Liver (tissue), 8 donors: ENCODE measurements at regions not wholly inside any gene's neighbourhood (a gene's known extent, or its start where the extent isn't known, plus 50 kb on each side); places are given as distances from the start of the nearest gene placed in this dataset.

Experiments used
- DNase-seq: peaks from one replicate; pipeline ENCODE4 v3.0.0-alpha.2; 2017; ENCODE audit warnings: low spot score
- H3K27ac ChIP-seq, 2 donors: one replicate each; pipeline ENCODE4 v1.7.0; 2013; ENCODE audit warnings: inconsistent platforms in 2 of 2, low read length in 2 of 2, control low read depth in 1 of 2, low read depth in 1 of 2, mild to moderate bottlenecking in 1 of 2
- H3K27me3 ChIP-seq, 4 donors: one replicate each; pipeline versions ENCODE4 v1.6.1 to v1.7.0; 2013; ENCODE audit warnings: low read length in 3 of 4, inconsistent platforms in 1 of 4, mild to moderate bottlenecking in 1 of 4, moderate library complexity in 1 of 4; ENCODE audit not compliant: control insufficient read depth in 4 of 4, insufficient read depth in 4 of 4
- H3K36me3 ChIP-seq, 4 donors: one replicate each; pipeline versions ENCODE4 v1.6.1 to v1.7.0; 2013; ENCODE audit warnings: low read length in 3 of 4, mild to moderate bottlenecking in 3 of 4, low read depth in 1 of 4, moderate library complexity in 1 of 4; ENCODE audit not compliant: control insufficient read depth in 4 of 4, insufficient read depth in 3 of 4
- H3K4me1 ChIP-seq, 4 donors: one replicate each; pipeline versions ENCODE4 v1.6.1 to v1.7.0; 2013; ENCODE audit warnings: low read length in 3 of 4, mild to moderate bottlenecking in 3 of 4, moderate library complexity in 1 of 4; ENCODE audit not compliant: control insufficient read depth in 4 of 4, insufficient read depth in 4 of 4
- H3K4me3 ChIP-seq, 3 donors: one replicate each; pipeline versions ENCODE4 v1.6.1 to v1.7.0; 2013; ENCODE audit warnings: low read length in 3 of 3, control low read depth in 1 of 3, low read depth in 1 of 3, mild to moderate bottlenecking in 1 of 3
- H3K9ac ChIP-seq, 2 donors: one replicate each; pipeline ENCODE4 v1.7.0; 2013; ENCODE audit warnings: low read length in 2 of 2, mild to moderate bottlenecking in 2 of 2, moderate library complexity in 2 of 2, control low read depth in 1 of 2, low read depth in 1 of 2
- H3K9me3 ChIP-seq, 4 donors: one replicate each; pipeline versions ENCODE4 v1.6.1 to v1.7.0; 2013; ENCODE audit warnings: low read length in 3 of 4; ENCODE audit not compliant: control insufficient read depth in 4 of 4
- ATF3 ChIP-seq: IDR thresholded peaks from 2 replicates; pipeline ENCODE4 v1.6.1; 2016; ENCODE audit warnings: antibody characterized with exemption
- CTCF ChIP-seq: fragments of 150-350 bp; IDR thresholded peaks from 2 replicates; pipeline ENCODE4 v1.5.1; 2017; ENCODE audit warnings: improper control_type of control experiment, low read depth, low read length; ENCODE audit not compliant: missing input control
- EGR1 ChIP-seq, 2 donors: IDR thresholded peaks; 2 replicates each; pipeline ENCODE4 v1.6.1; 2016 to 2018; ENCODE audit warnings: antibody characterized with exemption in 2 of 2, low read depth in 2 of 2
- FOXA1 ChIP-seq: IDR thresholded peaks from 2 replicates; pipeline ENCODE4 v1.6.1; 2016; ENCODE audit warnings: antibody characterized with exemption
- FOXA2 ChIP-seq: IDR thresholded peaks from 2 replicates; pipeline ENCODE4 v1.6.1; 2016; ENCODE audit warnings: antibody characterized with exemption
- GABPA ChIP-seq, 2 donors: IDR thresholded peaks in 1 of 2; conservative IDR thresholded peaks in 1 of 2; 2 replicates each; pipeline ENCODE4 v1.6.1; 2016; ENCODE audit warnings: antibody characterized with exemption in 2 of 2, mild to moderate bottlenecking in 1 of 2, moderate library complexity in 1 of 2
- HNF4A ChIP-seq, 2 donors: conservative IDR thresholded peaks; 2 replicates each; pipeline ENCODE4 v1.6.1; 2016; ENCODE audit warnings: antibody characterized with exemption in 2 of 2, mild to moderate bottlenecking in 2 of 2
- HNF4G ChIP-seq: IDR thresholded peaks from 2 replicates; pipeline ENCODE4 v1.6.1; 2016; ENCODE audit warnings: antibody characterized with exemption
- JUND ChIP-seq, 2 donors: IDR thresholded peaks; 2 replicates each; pipeline ENCODE4 v1.6.1; 2016; ENCODE audit warnings: antibody characterized with exemption in 2 of 2
- MAX ChIP-seq: IDR thresholded peaks from 2 replicates; pipeline ENCODE4 v1.6.1; 2016; ENCODE audit warnings: antibody characterized with exemption
- NR2F2 ChIP-seq: IDR thresholded peaks from 2 replicates; pipeline ENCODE4 v1.6.1; 2016; ENCODE audit warnings: antibody characterized with exemption
- RAD21 ChIP-seq, 2 donors: IDR thresholded peaks; 2 replicates each; pipeline ENCODE4 v1.6.1; 2016; ENCODE audit warnings: antibody characterized with exemption in 2 of 2, mild to moderate bottlenecking in 2 of 2
- REST ChIP-seq: IDR thresholded peaks from 2 replicates; pipeline ENCODE4 v1.6.1; 2016; ENCODE audit warnings: antibody characterized with exemption, mild to moderate bottlenecking
- RXRA ChIP-seq, 2 donors: IDR thresholded peaks; 2 replicates each; pipeline ENCODE4 v1.6.1; 2017 to 2018; ENCODE audit warnings: antibody characterized with exemption in 2 of 2, mild to moderate bottlenecking in 1 of 2
- SP1 ChIP-seq: IDR thresholded peaks from 2 replicates; pipeline ENCODE4 v1.6.1; 2018; ENCODE audit warnings: antibody characterized with exemption, mild to moderate bottlenecking
- TAF1 ChIP-seq: conservative IDR thresholded peaks from 2 replicates; pipeline ENCODE4 v1.6.1; 2016; ENCODE audit warnings: antibody characterized with exemption, mild to moderate bottlenecking
- YY1 ChIP-seq: IDR thresholded peaks from 2 replicates; pipeline ENCODE4 v1.6.1; 2016; ENCODE audit warnings: antibody characterized with exemption, mild to moderate bottlenecking
- ZBTB33 ChIP-seq: IDR thresholded peaks from 2 replicates; pipeline ENCODE4 v1.6.1; 2016; ENCODE audit warnings: antibody characterized with exemption
- WGBS: extraction: QIAGEN DNeasy Blood & Tissue Kit; methylation state at CpG from one replicate; pipeline ENCODE4 v1.1.7; 2013; 5-methylcytosine and 5-hydroxymethylcytosine counted together
- donor health status: healthy.
- donor health status: healthy.
- donor health status: healthy.
- donor health status: healthy.
- donor health status: healthy.

GRCh38 chr15:39430389-39430788, 150.5 kb upstream of the THBS1 start:
- peaks cover 0 to 3% (median 0%) of the 10 kb centered on the region in 4 donors for H3K4me1 ChIP-seq
- 77% methylated on average over 3 of the region's 3 CpGs for whole genome bisulfite sequencing
- no peak for DNase-seq
- no peaks in the 10 kb centered on the region for H3K36me3 ChIP-seq
- TF ChIP-seq FOXA1: no peak
- no peak for TF ChIP-seq ZBTB33
- TF ChIP-seq HNF4G: no peak
- no peak for TF ChIP-seq ATF3
- TF ChIP-seq NR2F2: no peak
- no peak for TF ChIP-seq JUND (IDR thresholded peaks at IDR 0.05)
- TF ChIP-seq CTCF: no peak
- TF ChIP-seq GABPA (IDR thresholded peaks at IDR 0.05 in 1 of 2, conservative IDR thresholded peaks at IDR 0.05 in 1 of 2): no peak
- no peak for TF ChIP-seq TAF1
- no peak for TF ChIP-seq EGR1 (IDR thresholded peaks at IDR 0.05; ENCODE audit: low read depth in 2 of 2)
- no peak for TF ChIP-seq FOXA2
- TF ChIP-seq RAD21 (IDR thresholded peaks at IDR 0.05): no peak
- no peak for TF ChIP-seq REST
- no peak for TF ChIP-seq MAX
- no peak for TF ChIP-seq YY1
- TF ChIP-seq HNF4A (conservative IDR thresholded peaks at IDR 0.05): no peak
- no peak for TF ChIP-seq SP1
- no peak for TF ChIP-seq RXRA (IDR thresholded peaks at IDR 0.05)
- no peak overlapping the region for H3K27ac ChIP-seq
- H3K9me3 ChIP-seq: no peaks in the 10 kb centered on the region
- no peak overlapping the region for H3K9ac ChIP-seq
- no peaks in the 10 kb centered on the region for H3K27me3 ChIP-seq
- no peak overlapping the region for H3K4me3 ChIP-seq
